OCI-LY7 (cell line): ENCODE measurements at regions not wholly inside any gene's neighbourhood (a gene's known extent, or its start where the extent isn't known, plus 50 kb on each side); places are given as distances from the start of the nearest gene placed in this dataset.

Experiments
- BruUV-seq: library from RNA; stranded (reverse); fragments of 400-500 nt; replicated peaks from 2 replicates; lab custom pipeline; 2021; lab: Mats Ljungman, UMichigan
- CTCF ChIA-PET: fragments of 300-600 bp; sonication (Branson Sonifier 250); formaldehyde crosslinking; loops from one replicate; lab custom pipeline; 2022; ENCODE audit warnings: antibody characterized with exemption; ENCODE audit not compliant: unreplicated experiment; lab: Charles Lee
- POLR2A ChIA-PET: fragments of 300-600 bp; sonication (Branson Sonifier 250); formaldehyde crosslinking; loops from one replicate; lab custom pipeline; 2022; ENCODE audit warnings: antibody characterized with exemption; lab: Charles Lee
- DNase-seq: peaks from one replicate; pipeline ENCODE4 v3.0.0-alpha.2; 2015; ENCODE audit warnings: low spot score
- H2AFZ ChIP-seq: fragments of 200-600 bp; sonication (generic), shearing (Covaris generic); 2 replicates; pipeline ENCODE4 v1.6.1; 2014; ENCODE audit warnings: mild to moderate bottlenecking, antibody characterized with exemption, low read length, moderate library complexity
- H3K27ac ChIP-seq: fragments of 200-600 bp; sonication (generic); 2 replicates; pipeline ENCODE4 v1.5.1; 2014; ENCODE audit warnings: mixed run types, low read depth, mild to moderate bottlenecking, moderate library complexity, low read length, inconsistent platforms; ENCODE audit not compliant: poor library complexity, severe bottlenecking
- H3K36me3 ChIP-seq: fragments of 200-600 bp; sonication (generic); 2 replicates; pipeline ENCODE4 v1.6.1; 2014; ENCODE audit warnings: mild to moderate bottlenecking, antibody characterized with exemption, low read length, moderate library complexity, mixed read lengths; ENCODE audit not compliant: insufficient read depth
- H3K4me1 ChIP-seq: fragments of 200-600 bp; sonication (generic); 2 replicates; pipeline ENCODE4 v1.5.1; 2014; ENCODE audit warnings: mild to moderate bottlenecking, low read length; ENCODE audit not compliant: insufficient read depth, poor library complexity, severe bottlenecking
- H3K4me2 ChIP-seq: fragments of 200-600 bp; sonication (generic); 2 replicates; pipeline ENCODE4 v1.6.1; 2014; ENCODE audit warnings: mild to moderate bottlenecking, low read length
- H3K4me3 ChIP-seq: fragments of 200-600 bp; sonication (generic); 2 replicates; pipeline ENCODE4 v1.5.1; 2014; ENCODE audit warnings: mild to moderate bottlenecking, low read depth, low read length; ENCODE audit not compliant: poor library complexity, severe bottlenecking
- H3K79me2 ChIP-seq: fragments of 200-600 bp; sonication (generic); 2 replicates; pipeline ENCODE4 v1.6.1; 2016; ENCODE audit warnings: low read depth, mild to moderate bottlenecking, low read length, moderate library complexity, mixed read lengths; ENCODE audit not compliant: insufficient read depth
- H3K9me2 ChIP-seq: fragments of 200-600 bp; sonication (generic); 2 replicates; pipeline ENCODE4 v1.6.1; 2016; ENCODE audit warnings: mild to moderate bottlenecking, low read length, mixed read lengths; ENCODE audit not compliant: insufficient read depth
- H3K9me3 ChIP-seq: fragments of 200-600 bp; sonication (generic); 2 replicates; pipeline ENCODE4 v1.6.1; 2014; ENCODE audit warnings: mild to moderate bottlenecking, mixed run types, low read length, mixed read lengths
- H4K20me1 ChIP-seq: fragments of 200-600 bp; sonication (generic); 2 replicates; pipeline ENCODE4 v1.6.1; 2014; ENCODE audit warnings: mild to moderate bottlenecking, antibody characterized with exemption, low read length, moderate library complexity, mixed read lengths; ENCODE audit not compliant: insufficient read depth
- CTCF ChIP-seq: fragments of 200-600 bp; sonication (generic); conservative IDR thresholded peaks from 2 replicates; pipeline ENCODE4 v1.5.1; 2014; ENCODE audit warnings: mild to moderate bottlenecking, antibody characterized with exemption, low read length, moderate library complexity, mixed read lengths
- EZH2phosphoT487 ChIP-seq: fragments of 200-600 bp; sonication (generic); IDR thresholded peaks from 2 replicates; pipeline ENCODE4 v1.6.1; 2018; ENCODE audit warnings: low read depth, borderline replicate concordance, mild to moderate bottlenecking, mixed run types, antibody characterized with exemption, low read length, moderate library complexity, mixed read lengths
- intact Hi-C: fragments of 100-400 bp; cut with micrococcal nuclease; formaldehyde crosslinking; loops from one replicate; pipeline ENCODE4 v1.10.0; 2022; ENCODE audit not compliant: unreplicated experiment

- Histone ChIP-seq H2AFZ (no peak overlapping the region), H3K36me3 (no peaks in the 10 kb centered on the region), H3K79me2 (no peaks in the 10 kb centered on the region), H3K4me1 (no peaks in the 10 kb centered on the region), H3K9me3 (no peaks in the 10 kb centered on the region), H3K9me2 (no peaks in the 10 kb centered on the region), H3K4me2 (no peak overlapping the region), H3K4me3 (no peak overlapping the region), H4K20me1 (no peaks in the 10 kb centered on the region), H3K27ac (no peak overlapping the region)
- BruUV-seq, result no TSS peak
- intact Hi-C loops, result no loop called here
- CTCF ChIA-PET, result no interaction called here
- POLR2A ChIA-PET, result interaction anchor here (0.7 to 1.0 kb wide), 2 partner anchors 14 to 123 kb away, joined by 3 read pairs; no protein-coding TSS in a partner anchor
- TF ChIP-seq EZH2phosphoT487, result no peak
- TF ChIP-seq CTCF, result no peak
- DNase-seq, result no peak
Observed at GRCh38 chr14:30431552-30431951, 127.4 kb upstream of the G2E3 start.

GRCh38 chr14:30440961-30441360, 118.0 kb upstream of the G2E3 start:
- no peak overlapping the region for H3K27ac ChIP-seq
- H3K9me2 ChIP-seq, result no peaks in the 10 kb centered on the region
- POLR2A ChIA-PET, result no interaction called here
- intact Hi-C loops, result no loop called here
- H3K4me1 ChIP-seq, result no peaks in the 10 kb centered on the region
- H3K4me3 ChIP-seq, result no peak overlapping the region
- no peak overlapping the region for H3K4me2 ChIP-seq
- H2AFZ ChIP-seq, result no peak overlapping the region
- TF ChIP-seq EZH2phosphoT487, result no peak
- no peak for TF ChIP-seq CTCF
- H3K36me3 ChIP-seq, result no peaks in the 10 kb centered on the region
- CTCF ChIA-PET, result no interaction called here
- H3K79me2 ChIP-seq, result no peaks in the 10 kb centered on the region
- no peaks in the 10 kb centered on the region for H4K20me1 ChIP-seq
- no TSS peak for BruUV-seq
- DNase-seq, result no peak
- no peaks in the 10 kb centered on the region for H3K9me3 ChIP-seq

GRCh38 chr14:30443368-30444007, 115.5 kb upstream of the G2E3 start:
- intact Hi-C loops, result no loop called here
- DNase-seq, result peak; percentile 4
- TF ChIP-seq EZH2phosphoT487, result no peak
- TF ChIP-seq CTCF, result peak; percentile 66
- Histone ChIP-seq H4K20me1 (no peaks in the 10 kb centered on the region), H2AFZ (no peak overlapping the region), H3K79me2 (no peaks in the 10 kb centered on the region), H3K9me3 (no peaks in the 10 kb centered on the region), H3K9me2 (no peaks in the 10 kb centered on the region), H3K4me3 (no peak overlapping the region), H3K36me3 (no peaks in the 10 kb centered on the region), H3K4me2 (no peak overlapping the region), H3K27ac (no peak overlapping the region), H3K4me1 (no peaks in the 10 kb centered on the region)
- BruUV-seq, result no TSS peak
- ChIA-PET POLR2A (interaction anchor here (0.7 to 1.4 kb wide), 4 partner anchors 11 to 52 kb away, joined by 3 to 5 read pairs (median 5); no protein-coding TSS in a partner anchor), CTCF (no interaction called here)
